ENCODE measurements at regions not wholly inside any gene's neighbourhood (a gene's known extent, or its start where the extent isn't known, plus 50 kb on each side); places are given as distances from the start of the nearest gene placed in this dataset.

- in situ Hi-C loops (cut with HindIII; ENCODE audit: low pct_ligation_motif_present, low pct_unique_long_range_greater_than_20kb, low sequenced_read_pairs) = no loop called here
Observed at GRCh38 chr2:147714582-147714981, 130.2 kb upstream of the ACVR2A start.

GRCh38 chr2:147713349-147713748 lies 131.5 kb upstream of the ACVR2A start:
- in situ Hi-C loops (cut with HindIII; ENCODE audit: low pct_ligation_motif_present, low pct_unique_long_range_greater_than_20kb, low sequenced_read_pairs) = no loop called here

More at GRCh38 chr2:147714582-147714981, 130.2 kb upstream of the ACVR2A start:
- DNase-seq = no peak

GRCh38 chr2:147712051-147712450 lies 132.8 kb upstream of the ACVR2A start:
- no peak for DNase-seq
- in situ Hi-C loops (cut with HindIII; ENCODE audit: low pct_ligation_motif_present, low pct_unique_long_range_greater_than_20kb, low sequenced_read_pairs) = no loop called here

More at GRCh38 chr2:147713349-147713748, 131.5 kb upstream of the ACVR2A start:
- DNase-seq = no peak

- no peak for DNase-seq
- in situ Hi-C loops (cut with HindIII; ENCODE audit: low pct_ligation_motif_present, low pct_unique_long_range_greater_than_20kb, low sequenced_read_pairs) = no loop called here
Observed at GRCh38 chr2:147711031-147711430, 133.8 kb upstream of the ACVR2A start.

- in situ Hi-C loops (cut with HindIII; ENCODE audit: low pct_ligation_motif_present, low pct_unique_long_range_greater_than_20kb, low sequenced_read_pairs) = no loop called here
Observed at GRCh38 chr2:147709655-147710054, 135.2 kb upstream of the ACVR2A start.

GRCh38 chr2:147703171-147703570 lies 141.7 kb upstream of the ACVR2A start:
- in situ Hi-C loops (cut with HindIII; ENCODE audit: low pct_ligation_motif_present, low pct_unique_long_range_greater_than_20kb, low sequenced_read_pairs) = no loop called here
- no peak for DNase-seq

More at GRCh38 chr2:147709655-147710054, 135.2 kb upstream of the ACVR2A start:
- no peak for DNase-seq

GRCh38 chr2:147698166-147698565 lies 146.7 kb upstream of the ACVR2A start:
- no peak for DNase-seq
- in situ Hi-C loops (cut with HindIII; ENCODE audit: low pct_ligation_motif_present, low pct_unique_long_range_greater_than_20kb, low sequenced_read_pairs) = no loop called here

GRCh38 chr2:147696426-147696825 lies 148.4 kb upstream of the ACVR2A start:
- in situ Hi-C loops (cut with HindIII; ENCODE audit: low pct_ligation_motif_present, low pct_unique_long_range_greater_than_20kb, low sequenced_read_pairs) = no loop called here
- DNase-seq = no peak

GRCh38 chr2:147689220-147689909 lies 155.5 kb upstream of the ACVR2A start:
- in situ Hi-C loops (cut with HindIII; ENCODE audit: low pct_ligation_motif_present, low pct_unique_long_range_greater_than_20kb, low sequenced_read_pairs) = no loop called here
- no peak for DNase-seq

- in situ Hi-C loops (cut with HindIII; ENCODE audit: low pct_ligation_motif_present, low pct_unique_long_range_greater_than_20kb, low sequenced_read_pairs) = no loop called here
- no peak for DNase-seq
Observed at GRCh38 chr2:147688242-147688641, 156.6 kb upstream of the ACVR2A start.

- no peak for DNase-seq
- in situ Hi-C loops (cut with HindIII; ENCODE audit: low pct_ligation_motif_present, low pct_unique_long_range_greater_than_20kb, low sequenced_read_pairs) = no loop called here
Observed at GRCh38 chr2:147686365-147686764, 158.5 kb upstream of the ACVR2A start.

- DNase-seq = no peak
- in situ Hi-C loops (cut with HindIII; ENCODE audit: low pct_ligation_motif_present, low pct_unique_long_range_greater_than_20kb, low sequenced_read_pairs) = no loop called here
Observed at GRCh38 chr2:147684903-147685302, 159.9 kb upstream of the ACVR2A start.

GRCh38 chr2:147683380-147683779 lies 161.4 kb upstream of the ACVR2A start:
- no peak for DNase-seq
- in situ Hi-C loops (cut with HindIII; ENCODE audit: low pct_ligation_motif_present, low pct_unique_long_range_greater_than_20kb, low sequenced_read_pairs) = no loop called here

GRCh38 chr2:147681093-147681492 lies 163.7 kb upstream of the ACVR2A start:
- in situ Hi-C loops (cut with HindIII; ENCODE audit: low pct_ligation_motif_present, low pct_unique_long_range_greater_than_20kb, low sequenced_read_pairs) = no loop called here
- no peak for DNase-seq

GRCh38 chr2:147679955-147680531 lies 164.8 kb upstream of the ACVR2A start:
- in situ Hi-C loops (cut with HindIII; ENCODE audit: low pct_ligation_motif_present, low pct_unique_long_range_greater_than_20kb, low sequenced_read_pairs) = no loop called here
- DNase-seq = no peak

GRCh38 chr2:147679191-147679954 lies 165.5 kb upstream of the ACVR2A start:
- in situ Hi-C loops (cut with HindIII; ENCODE audit: low pct_ligation_motif_present, low pct_unique_long_range_greater_than_20kb, low sequenced_read_pairs) = no loop called here
- DNase-seq = no peak

- no peak for DNase-seq
- in situ Hi-C loops (cut with HindIII; ENCODE audit: low pct_ligation_motif_present, low pct_unique_long_range_greater_than_20kb, low sequenced_read_pairs) = no loop called here
Observed at GRCh38 chr2:147665105-147665504, 179.7 kb upstream of the ACVR2A start.

- no peak for DNase-seq
- in situ Hi-C loops (cut with HindIII; ENCODE audit: low pct_ligation_motif_present, low pct_unique_long_range_greater_than_20kb, low sequenced_read_pairs) = no loop called here
Observed at GRCh38 chr2:147663962-147664361, 180.9 kb upstream of the ACVR2A start.

- in situ Hi-C loops (cut with HindIII; ENCODE audit: low pct_ligation_motif_present, low pct_unique_long_range_greater_than_20kb, low sequenced_read_pairs) = no loop called here
- DNase-seq = no peak
Observed at GRCh38 chr2:147663153-147663961, 181.5 kb upstream of the ACVR2A start.
